Epithelial cell of prostate (primary cell): ENCODE measurements at regions not wholly inside any gene's neighbourhood (a gene's known extent, or its start where the extent isn't known, plus 50 kb on each side); places are given as distances from the start of the nearest gene placed in this dataset.
A peak's percentile ranks its signal among the peaks of the same experiment; 100 is the strongest.
"Not testable (repeated sequence)": the region's sequence is repeated elsewhere in the genome, so short reads cannot be mapped to it uniquely, and the experiment has no call there.

Experiments
- DNase-seq: peaks from one replicate; pipeline ENCODE4 v3.0.0-alpha.2; 2011; ENCODE audit warnings: low read depth, low spot score
- H3K27ac ChIP-seq: fragments of 450-650 bp; 2 replicates; pipeline ENCODE4 v1.5.1; 2017; ENCODE audit warnings: mild to moderate bottlenecking

DNA sequence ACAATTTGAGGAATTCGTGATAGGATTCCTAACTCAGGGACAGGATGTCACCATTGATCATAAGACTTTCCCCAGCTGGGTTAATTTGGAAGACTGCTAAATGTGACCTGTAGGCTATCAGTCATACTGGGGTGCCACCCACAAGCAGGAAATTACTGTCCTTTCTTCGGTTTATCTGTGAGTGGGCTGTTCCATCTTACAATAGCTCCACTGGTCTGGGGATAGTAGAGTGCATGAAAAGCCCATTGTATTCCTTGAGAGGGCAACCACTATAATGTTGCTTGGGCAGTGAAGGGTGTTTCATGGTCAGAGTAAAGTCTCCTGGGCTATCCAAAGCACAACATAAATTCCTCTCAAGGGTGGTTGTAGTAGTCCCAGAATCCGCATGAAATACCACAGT is 1523.0 kb upstream of the B3GALT2 start:
- no peak for DNase-seq
- no peak overlapping the region for H3K27ac ChIP-seq

DNA sequence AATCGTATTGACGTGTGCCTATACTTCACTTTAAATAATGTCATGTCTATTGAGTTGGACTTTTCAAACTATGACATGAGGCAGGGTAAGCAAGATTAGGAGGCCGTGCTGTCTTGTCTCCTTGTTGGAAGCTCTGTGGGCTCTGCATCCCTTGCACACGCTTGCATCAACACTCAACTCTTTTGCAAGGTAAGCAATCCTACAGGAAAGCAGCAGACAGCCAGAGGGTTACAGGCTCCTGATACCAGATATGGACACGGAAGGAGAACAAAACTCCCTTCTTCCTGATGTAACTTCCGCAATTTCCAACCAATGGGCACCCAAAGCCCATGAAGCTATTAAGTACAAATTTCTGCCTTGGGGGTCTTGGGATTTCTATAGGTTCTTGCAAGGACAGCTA is 1520.7 kb upstream of the B3GALT2 start:
- no peak overlapping the region for H3K27ac ChIP-seq
- DNase-seq, result no peak

- DNase-seq, result no peak
- H3K27ac ChIP-seq, result no peak overlapping the region
Measured at GRCh38 chr1:194705123-194705854, 1518.9 kb upstream of the B3GALT2 start.

GRCh38 chr1:194698908-194699318 is 1512.5 kb upstream of the B3GALT2 start:
- H3K27ac ChIP-seq, result no peak overlapping the region
- no peak for DNase-seq

- no peak overlapping the region for H3K27ac ChIP-seq
- DNase-seq, result no peak
Measured at GRCh38 chr1:194693244-194693643, 1506.8 kb upstream of the B3GALT2 start.

GRCh38 chr1:194684636-194685035 is 1498.2 kb upstream of the B3GALT2 start:
- DNase-seq, result no peak
- no peak overlapping the region for H3K27ac ChIP-seq

DNA sequence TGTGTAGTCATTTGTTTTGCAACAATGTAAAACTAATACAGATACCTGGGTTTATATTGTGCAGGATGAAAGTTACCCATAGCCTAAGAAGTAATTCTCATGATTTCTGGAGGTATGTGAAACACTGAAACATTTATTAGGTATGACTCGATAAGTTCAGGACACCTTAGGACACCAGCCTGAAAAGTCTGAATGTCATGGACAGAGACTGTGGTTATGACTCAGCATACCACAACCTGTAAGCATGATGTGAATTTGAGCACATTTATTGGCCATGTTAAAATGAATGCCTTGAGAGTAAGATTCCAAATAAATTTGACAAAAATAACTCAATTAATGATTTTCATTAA is 1471.7 kb upstream of the B3GALT2 start:
- H3K27ac ChIP-seq, result no peak overlapping the region
- DNase-seq, result peak; percentile 56

DNA sequence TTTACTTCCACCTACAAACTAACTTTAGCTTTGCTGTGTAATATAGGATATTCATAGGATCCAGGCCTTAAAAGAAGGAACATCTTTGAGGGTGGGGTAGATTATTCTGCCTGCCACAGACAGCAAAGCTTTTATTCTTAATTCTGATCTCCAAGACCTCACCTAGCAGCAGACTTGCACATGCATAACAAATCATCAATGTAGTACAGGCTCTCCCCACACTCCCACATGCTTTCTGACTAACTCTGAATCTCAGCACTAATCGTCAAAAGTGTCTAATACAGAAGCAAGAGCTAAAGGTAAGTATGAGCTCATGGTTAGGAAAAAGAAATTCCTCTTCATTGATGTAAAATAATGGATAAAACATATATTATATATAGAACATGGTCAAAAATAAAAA is 1468.5 kb upstream of the B3GALT2 start:
- no peak for DNase-seq
- no peak overlapping the region for H3K27ac ChIP-seq

- no peak overlapping the region for H3K27ac ChIP-seq
- no peak for DNase-seq
Measured at GRCh38 chr1:194653385-194653784, 1467.0 kb upstream of the B3GALT2 start.

- H3K27ac ChIP-seq, result no peak overlapping the region
- no peak for DNase-seq
Measured at GRCh38 chr1:194647118-194647517, 1460.7 kb upstream of the B3GALT2 start.

- DNase-seq, result peak; percentile 0
- H3K27ac ChIP-seq, result no peak overlapping the region
Measured at GRCh38 chr1:194644528-194644927, 1458.1 kb upstream of the B3GALT2 start.

DNA sequence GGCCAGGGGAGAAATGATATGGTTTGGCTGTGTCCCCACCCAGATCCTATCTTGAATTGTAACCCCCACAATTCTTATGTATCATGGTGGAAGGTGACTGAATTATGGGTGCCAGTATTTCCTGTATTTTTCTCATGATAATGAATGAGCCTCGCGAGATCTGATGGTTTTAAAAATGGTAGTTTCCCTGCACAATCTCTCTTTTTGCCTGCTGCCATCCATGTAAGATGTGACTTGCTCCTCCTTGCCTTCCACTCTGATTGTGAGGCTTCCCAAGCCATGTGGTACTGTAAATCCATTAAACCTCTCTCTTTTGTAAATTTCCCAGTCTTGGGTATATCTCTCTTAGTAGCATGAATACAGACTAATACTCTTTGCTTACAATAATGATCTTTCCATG is 1453.9 kb upstream of the B3GALT2 start:
- H3K27ac ChIP-seq, result no peak overlapping the region
- DNase-seq, result no peak

DNA sequence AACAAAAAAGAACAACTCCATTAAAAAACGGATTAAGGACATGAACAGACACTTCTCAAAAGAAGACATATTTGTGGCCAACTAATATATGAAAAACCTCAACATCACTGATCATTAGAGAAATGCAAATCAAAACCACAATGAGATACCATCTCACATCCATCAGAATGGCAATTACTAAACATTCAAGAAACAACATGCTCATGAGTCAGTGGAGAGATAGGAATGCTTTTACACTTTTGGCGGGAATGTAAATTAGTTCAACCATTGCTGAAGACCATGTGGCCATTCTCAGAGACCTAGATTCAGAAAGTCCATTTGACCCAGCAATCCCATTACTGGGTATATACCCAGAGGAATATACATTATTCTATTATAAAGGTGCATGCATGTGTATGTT is 1442.6 kb upstream of the B3GALT2 start:
- peak; percentile 1 for DNase-seq
- H3K27ac ChIP-seq, result no peak overlapping the region

DNA sequence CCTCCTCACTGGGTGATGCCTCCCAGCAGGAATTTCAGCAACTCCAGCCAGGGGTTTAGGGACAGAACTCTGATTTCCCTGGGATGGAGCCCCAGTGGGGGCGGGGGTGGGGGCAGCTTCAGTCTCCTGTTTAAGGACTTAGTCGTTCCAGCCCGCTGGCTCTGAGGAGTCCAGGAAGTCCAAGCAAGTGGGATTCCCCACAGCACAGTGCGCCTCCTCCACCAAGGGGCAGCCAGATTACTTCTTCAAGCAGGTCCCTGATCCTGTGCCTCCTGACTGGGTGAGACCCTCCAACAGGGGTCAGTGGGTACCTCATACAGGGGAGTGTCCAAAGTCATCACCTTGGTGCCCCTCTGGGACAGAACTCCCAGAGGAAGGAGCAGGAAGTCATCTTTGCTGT is 1438.4 kb upstream of the B3GALT2 start:
- DNase-seq, result no peak
- H3K27ac ChIP-seq, result no peak overlapping the region

DNA sequence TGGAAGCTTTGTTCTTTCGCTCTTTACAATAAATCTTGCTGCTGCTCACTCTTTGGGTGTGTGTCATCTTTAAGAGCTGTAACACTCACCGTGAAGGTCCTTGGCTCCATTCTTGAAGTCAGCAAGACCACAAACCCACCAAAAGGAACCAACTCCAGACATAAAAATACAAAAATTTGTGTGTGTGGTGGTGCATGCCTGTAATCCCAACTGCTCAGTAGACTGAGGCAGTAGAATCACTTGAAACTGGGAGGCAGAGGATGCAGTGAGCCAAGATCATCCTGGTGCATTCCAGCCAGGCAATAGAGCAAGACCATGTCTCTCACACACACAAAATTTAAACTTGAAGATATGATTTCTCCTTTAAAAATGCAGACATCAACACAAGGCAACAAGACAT is 1431.7 kb upstream of the B3GALT2 start:
- no peak for DNase-seq
- no peak overlapping the region for H3K27ac ChIP-seq

DNA sequence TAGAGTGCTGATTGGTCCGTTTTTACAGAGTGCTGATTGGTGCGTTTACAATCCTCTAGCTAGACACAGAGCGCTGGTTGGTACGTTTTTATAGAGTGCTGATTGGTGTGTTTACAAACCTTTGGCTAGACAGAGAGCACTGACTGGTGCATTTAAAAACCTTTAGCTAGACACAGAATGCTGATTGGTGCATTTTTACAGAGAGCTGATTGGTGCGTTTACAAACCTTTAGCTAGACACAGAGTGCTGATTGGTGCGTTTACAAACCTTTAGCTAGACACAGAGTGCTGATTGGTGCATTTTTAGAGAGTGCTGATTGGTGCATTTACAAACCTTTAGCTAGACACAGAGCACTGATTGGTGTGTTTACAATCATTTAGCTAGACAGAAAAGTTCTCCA is 1430.9 kb upstream of the B3GALT2 start:
- not testable (repeated sequence) for DNase-seq

GRCh38 chr1:194616835-194617234 is 1430.4 kb upstream of the B3GALT2 start:
- no peak for DNase-seq
- no peak overlapping the region for H3K27ac ChIP-seq

More for the DNA sequence above, 1430.9 kb upstream of the B3GALT2 start:
- not testable (repeated sequence) for H3K27ac ChIP-seq

- no peak overlapping the region for H3K27ac ChIP-seq
- no peak for DNase-seq
Measured at GRCh38 chr1:194602184-194602583, 1415.8 kb upstream of the B3GALT2 start.

DNA sequence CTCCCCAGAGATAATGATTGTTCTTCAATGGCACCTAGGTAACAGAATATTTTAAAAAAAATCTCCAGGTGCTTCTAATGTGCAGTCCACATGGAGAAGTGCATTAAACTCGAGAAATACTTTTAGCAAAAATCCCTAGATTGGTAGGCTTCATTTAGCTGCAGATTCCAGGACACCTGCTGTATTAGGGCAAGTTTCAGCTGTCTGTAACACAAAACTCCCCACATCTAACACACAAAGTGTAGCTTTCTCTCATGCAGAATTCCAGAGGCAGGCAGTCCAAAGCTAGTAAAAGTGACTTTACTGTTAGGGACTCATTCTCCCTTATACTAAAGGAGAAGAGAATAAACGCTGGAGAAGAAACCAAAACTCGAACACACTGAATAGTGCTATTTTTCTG is 1414.3 kb upstream of the B3GALT2 start:
- no peak overlapping the region for H3K27ac ChIP-seq
- DNase-seq, result no peak

DNA sequence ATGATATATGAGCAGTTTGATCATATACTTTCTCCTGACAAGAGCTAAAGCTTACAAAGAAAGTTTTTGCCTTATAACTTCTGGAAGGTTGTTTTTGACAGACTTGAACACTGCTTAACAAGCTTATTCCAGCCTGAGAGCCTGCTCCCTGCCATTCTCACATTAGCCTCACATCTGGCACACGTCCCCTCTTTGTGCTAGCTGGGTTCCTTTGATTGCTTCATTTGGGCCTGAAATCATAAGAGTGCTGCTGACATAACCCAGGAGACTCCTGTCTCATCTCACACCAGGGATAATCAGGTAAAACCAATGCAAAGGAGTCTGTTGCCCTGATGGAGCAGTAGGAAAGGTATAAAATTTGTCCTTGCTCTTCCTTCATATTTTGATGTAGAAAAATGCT is 1411.7 kb upstream of the B3GALT2 start:
- no peak for DNase-seq
- no peak overlapping the region for H3K27ac ChIP-seq

GRCh38 chr1:194586302-194586701 is 1399.9 kb upstream of the B3GALT2 start:
- DNase-seq, result no peak
- H3K27ac ChIP-seq, result no peak overlapping the region

DNA sequence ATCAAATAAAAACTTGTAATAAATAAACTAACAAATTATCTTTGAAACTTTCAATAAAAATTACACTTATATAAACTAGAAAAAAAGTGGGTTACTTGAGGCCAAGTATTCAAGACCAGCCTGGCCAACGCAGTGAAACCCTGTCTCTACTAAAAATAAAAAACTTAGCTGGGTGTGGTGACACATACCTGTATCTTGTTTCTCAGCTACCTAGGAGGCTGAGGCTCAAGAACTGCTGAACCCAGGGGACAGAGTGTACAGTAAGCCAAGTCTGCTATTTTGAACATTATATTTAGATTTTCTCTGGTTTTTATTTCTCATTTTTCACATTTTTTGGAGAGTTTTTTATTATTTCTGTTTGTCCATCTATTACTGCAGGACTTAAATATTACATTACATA is 1397.6 kb upstream of the B3GALT2 start:
- DNase-seq, result no peak
- H3K27ac ChIP-seq, result no peak overlapping the region

- no peak overlapping the region for H3K27ac ChIP-seq
- no peak for DNase-seq
Measured at GRCh38 chr1:194570476-194570875, 1384.1 kb upstream of the B3GALT2 start.
